IMR-90 (cell line): ENCODE measurements at regions not wholly inside any gene's neighbourhood (a gene's known extent, or its start where the extent isn't known, plus 50 kb on each side); places are given as distances from the start of the nearest gene placed in this dataset.

ENCODE experiments used
- BHLHE40 ChIP-seq: fragments of 150-350 bp; IDR thresholded peaks from 2 replicates; pipeline ENCODE4 v1.6.1; 2016; ENCODE audit warnings: mild to moderate bottlenecking, low read depth, low read length
- CEBPB ChIP-seq: IDR thresholded peaks from 2 replicates; pipeline ENCODE4 v1.6.1; 2012; ENCODE audit warnings: low read depth, low read length, improper control_type of control experiment
- CHD1 ChIP-seq: IDR thresholded peaks from 2 replicates; pipeline ENCODE4 v1.6.1; 2012; ENCODE audit warnings: low read depth, low read length, improper control_type of control experiment
- FOS ChIP-seq: fragments of 150-350 bp; IDR thresholded peaks from 2 replicates; pipeline ENCODE4 v1.6.1; 2016; ENCODE audit warnings: low read depth, low read length
- MAFK ChIP-seq: IDR thresholded peaks from 2 replicates; pipeline ENCODE4 v1.6.1; 2012; ENCODE audit warnings: low read depth, low read length, improper control_type of control experiment
- MXI1 ChIP-seq: IDR thresholded peaks from 2 replicates; pipeline ENCODE4 v1.6.1; 2012; ENCODE audit warnings: low read depth, mild to moderate bottlenecking, low read length, moderate library complexity, borderline replicate concordance
- POLR2A ChIP-seq: IDR thresholded peaks from 2 replicates; pipeline ENCODE4 v1.6.1; 2012; ENCODE audit warnings: mild to moderate bottlenecking, low read depth, low read length
- RAD21 ChIP-seq: IDR thresholded peaks from 2 replicates; pipeline ENCODE4 v1.6.1; 2012; ENCODE audit warnings: low read length, improper control_type of control experiment
- RCOR1 ChIP-seq: IDR thresholded peaks from 2 replicates; pipeline ENCODE4 v1.6.1; 2012; ENCODE audit warnings: mild to moderate bottlenecking, low read length, improper control_type of control experiment; ENCODE audit not compliant: insufficient replicate concordance
- RFX5 ChIP-seq: IDR thresholded peaks from 2 replicates; pipeline ENCODE4 v1.8.0; 2012; ENCODE audit warnings: low read depth, mild to moderate bottlenecking, low read length, moderate library complexity
- SMC3 ChIP-seq: fragments of 150-350 bp; IDR thresholded peaks from 2 replicates; pipeline ENCODE4 v1.6.1; 2016; ENCODE audit warnings: low read depth, mild to moderate bottlenecking, antibody characterized with exemption, low read length, moderate library complexity
- TF ChIP-seq, protein P1 (sequence below): conservative IDR thresholded peaks from 2 replicates; pipeline ENCODE4 v1.5.1; 2012; ENCODE audit warnings: mild to moderate bottlenecking, low read depth, low read length, improper control_type of control experiment
- TF ChIP-seq, protein P2 (sequence below): fragments of 150-350 bp; IDR thresholded peaks from 2 replicates; pipeline ENCODE4 v1.6.1; 2016; ENCODE audit warnings: low read depth, mild to moderate bottlenecking, low read length, moderate library complexity, borderline replicate concordance
- TF ChIP-seq, protein P3 (sequence below): fragments of 150-350 bp; IDR thresholded peaks from 2 replicates; pipeline ENCODE4 v1.6.1; 2017; ENCODE audit warnings: mild to moderate bottlenecking, antibody characterized with exemption, low read length, low read depth

DNA sequence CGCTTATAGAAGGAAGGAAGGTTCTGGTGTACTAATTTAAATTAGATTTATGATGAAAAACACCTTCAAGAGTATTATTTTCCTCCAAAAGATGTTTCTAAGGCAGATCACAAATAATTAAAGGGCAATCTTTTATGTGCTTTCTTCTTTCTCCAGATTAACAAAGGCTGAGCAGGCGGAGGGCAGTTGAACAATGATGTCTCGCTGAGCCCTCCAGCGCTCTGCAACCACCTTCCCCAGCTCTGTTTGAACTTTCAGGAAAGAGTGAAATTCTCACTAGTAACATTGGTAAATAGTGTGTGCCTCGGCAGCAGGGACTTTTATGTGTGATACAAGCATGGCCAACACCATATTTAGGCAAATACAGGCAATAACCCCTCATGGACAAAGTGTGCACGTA lies 379.1 kb upstream of the MKI67 start:
- TF ChIP-seq, protein P1, sequence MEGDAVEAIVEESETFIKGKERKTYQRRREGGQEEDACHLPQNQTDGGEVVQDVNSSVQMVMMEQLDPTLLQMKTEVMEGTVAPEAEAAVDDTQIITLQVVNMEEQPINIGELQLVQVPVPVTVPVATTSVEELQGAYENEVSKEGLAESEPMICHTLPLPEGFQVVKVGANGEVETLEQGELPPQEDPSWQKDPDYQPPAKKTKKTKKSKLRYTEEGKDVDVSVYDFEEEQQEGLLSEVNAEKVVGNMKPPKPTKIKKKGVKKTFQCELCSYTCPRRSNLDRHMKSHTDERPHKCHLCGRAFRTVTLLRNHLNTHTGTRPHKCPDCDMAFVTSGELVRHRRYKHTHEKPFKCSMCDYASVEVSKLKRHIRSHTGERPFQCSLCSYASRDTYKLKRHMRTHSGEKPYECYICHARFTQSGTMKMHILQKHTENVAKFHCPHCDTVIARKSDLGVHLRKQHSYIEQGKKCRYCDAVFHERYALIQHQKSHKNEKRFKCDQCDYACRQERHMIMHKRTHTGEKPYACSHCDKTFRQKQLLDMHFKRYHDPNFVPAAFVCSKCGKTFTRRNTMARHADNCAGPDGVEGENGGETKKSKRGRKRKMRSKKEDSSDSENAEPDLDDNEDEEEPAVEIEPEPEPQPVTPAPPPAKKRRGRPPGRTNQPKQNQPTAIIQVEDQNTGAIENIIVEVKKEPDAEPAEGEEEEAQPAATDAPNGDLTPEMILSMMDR, result no peak
- TF ChIP-seq CHD1 (no peak), POLR2A (no peak), RFX5 (no peak), MXI1 (no peak), RAD21 (no peak), FOS (no peak), BHLHE40 (no peak), SMC3 (no peak), CEBPB (no peak), MAFK (no peak), RCOR1 (no peak)
- TF ChIP-seq, protein P2, sequence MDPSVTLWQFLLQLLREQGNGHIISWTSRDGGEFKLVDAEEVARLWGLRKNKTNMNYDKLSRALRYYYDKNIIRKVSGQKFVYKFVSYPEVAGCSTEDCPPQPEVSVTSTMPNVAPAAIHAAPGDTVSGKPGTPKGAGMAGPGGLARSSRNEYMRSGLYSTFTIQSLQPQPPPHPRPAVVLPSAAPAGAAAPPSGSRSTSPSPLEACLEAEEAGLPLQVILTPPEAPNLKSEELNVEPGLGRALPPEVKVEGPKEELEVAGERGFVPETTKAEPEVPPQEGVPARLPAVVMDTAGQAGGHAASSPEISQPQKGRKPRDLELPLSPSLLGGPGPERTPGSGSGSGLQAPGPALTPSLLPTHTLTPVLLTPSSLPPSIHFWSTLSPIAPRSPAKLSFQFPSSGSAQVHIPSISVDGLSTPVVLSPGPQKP, result no peak
- TF ChIP-seq, protein P3, sequence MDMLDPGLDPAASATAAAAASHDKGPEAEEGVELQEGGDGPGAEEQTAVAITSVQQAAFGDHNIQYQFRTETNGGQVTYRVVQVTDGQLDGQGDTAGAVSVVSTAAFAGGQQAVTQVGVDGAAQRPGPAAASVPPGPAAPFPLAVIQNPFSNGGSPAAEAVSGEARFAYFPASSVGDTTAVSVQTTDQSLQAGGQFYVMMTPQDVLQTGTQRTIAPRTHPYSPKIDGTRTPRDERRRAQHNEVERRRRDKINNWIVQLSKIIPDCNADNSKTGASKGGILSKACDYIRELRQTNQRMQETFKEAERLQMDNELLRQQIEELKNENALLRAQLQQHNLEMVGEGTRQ, result no peak
